GM18907 (cell line): ENCODE measurements at regions not wholly inside any gene's neighbourhood (a gene's known extent, or its start where the extent isn't known, plus 50 kb on each side); places are given as distances from the start of the nearest gene placed in this dataset.

Experiments used
- ATAC-seq: cut with Tn5 transposase; IDR thresholded peaks from one replicate; pipeline ENCODE4 v1.9.1; 2021; ENCODE audit warnings: mild to moderate bottlenecking, moderate library complexity; ENCODE audit not compliant: unreplicated experiment

DNA sequence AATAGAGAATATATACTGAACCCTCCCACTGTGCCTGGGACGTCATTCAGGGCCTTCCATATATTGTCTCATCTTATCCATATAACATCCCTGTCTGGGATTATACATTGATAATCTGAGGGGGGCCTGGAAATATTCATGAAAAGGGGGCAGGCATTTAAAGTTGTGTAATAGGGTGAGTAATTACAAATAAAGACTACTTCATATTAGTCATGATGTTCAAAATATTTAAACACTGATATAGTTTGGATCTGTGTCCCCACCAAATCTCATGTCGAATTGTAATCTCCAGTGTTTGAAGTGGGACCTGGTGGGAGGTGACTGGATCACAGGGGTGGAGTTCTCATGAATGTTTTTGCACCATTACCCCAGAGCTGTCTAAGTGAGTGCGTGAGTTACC is 97.8 kb downstream of the AQP9 start:
- ATAC-seq: no peak

DNA sequence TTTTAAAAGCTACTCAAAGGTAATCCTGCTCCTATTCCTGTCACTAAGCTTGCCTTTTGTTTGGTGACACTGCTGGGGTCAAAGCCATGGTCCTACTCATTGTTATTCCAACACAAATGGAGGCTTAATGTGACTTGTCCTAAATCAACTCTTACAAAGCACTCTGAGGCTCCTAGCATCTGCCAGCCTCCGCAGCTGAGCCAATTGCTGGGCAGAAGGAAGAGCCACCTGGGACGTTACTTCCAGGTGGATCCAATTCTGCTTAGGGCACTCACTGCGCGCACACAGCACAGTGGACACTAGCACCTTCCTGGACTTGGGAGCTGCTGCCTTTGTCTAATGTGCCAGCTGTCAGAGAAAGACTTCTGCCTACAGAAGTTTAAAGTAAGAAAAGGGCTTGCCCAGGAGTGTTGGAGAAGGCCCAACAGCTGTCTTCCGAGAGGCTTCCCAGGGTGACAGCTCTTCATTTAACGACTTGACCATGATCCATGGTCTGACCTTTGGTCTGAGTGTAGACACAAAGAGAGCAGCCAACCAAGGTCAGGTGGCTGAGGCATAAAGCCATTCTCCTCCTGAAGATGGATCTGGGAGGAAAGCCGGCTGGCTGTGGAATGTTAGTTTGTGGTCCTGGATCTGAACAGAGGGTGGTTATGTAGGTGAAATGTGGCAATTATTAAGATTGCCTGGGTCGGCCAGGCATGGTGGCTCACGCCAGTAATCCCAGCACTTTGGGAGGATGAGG is 102.2 kb downstream of the AQP9 start:
- ATAC-seq: no peak

GRCh38 chr15:58241872-58242271 is 103.7 kb downstream of the AQP9 start:
- ATAC-seq: no peak

- ATAC-seq: no peak
Observed at GRCh38 chr15:58243070-58243469, 104.9 kb downstream of the AQP9 start.

GRCh38 chr15:58244536-58244935 is 106.4 kb downstream of the AQP9 start:
- no peak for ATAC-seq

- ATAC-seq: no peak
Observed at GRCh38 chr15:58246041-58246440, 107.9 kb downstream of the AQP9 start.

- ATAC-seq: no peak
Observed at GRCh38 chr15:58247855-58248842, 110.0 kb downstream of the AQP9 start.

GRCh38 chr15:58249646-58250312 is 111.6 kb downstream of the AQP9 start:
- ATAC-seq: no peak

- no peak for ATAC-seq
Observed at GRCh38 chr15:58252586-58253323, 114.6 kb downstream of the AQP9 start.

DNA sequence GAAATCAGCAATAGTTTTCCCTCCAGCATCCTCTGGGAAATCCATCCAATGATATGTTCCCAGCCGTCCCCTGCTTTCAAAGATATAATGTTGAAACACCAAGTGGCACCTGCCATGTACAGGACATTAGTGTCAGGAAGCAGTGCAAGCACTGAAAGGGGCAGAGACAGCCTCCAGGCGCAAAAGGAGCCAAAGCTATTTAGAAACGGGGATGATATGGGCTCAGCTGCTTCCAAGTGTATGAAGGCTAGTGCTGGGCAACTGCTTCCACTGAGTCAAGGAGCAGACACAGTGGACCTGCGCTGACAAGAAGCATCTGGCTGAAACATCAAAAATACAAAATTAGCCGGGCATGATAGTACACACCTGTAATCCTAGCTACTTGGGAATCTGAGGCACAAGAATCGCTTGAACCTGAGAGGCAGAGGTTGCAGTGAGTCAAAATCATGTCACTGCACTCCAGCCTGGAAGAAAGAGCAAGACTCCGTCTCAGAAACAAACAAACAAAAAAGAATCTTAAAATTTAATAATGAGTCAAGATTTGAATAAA is 119.7 kb downstream of the AQP9 start:
- ATAC-seq: no peak

- ATAC-seq: no peak
Observed at GRCh38 chr15:58258501-58259292, 120.5 kb downstream of the AQP9 start.

GRCh38 chr15:58260205-58260724 is 122.1 kb downstream of the AQP9 start:
- ATAC-seq: no peak

- no peak for ATAC-seq
Observed at GRCh38 chr15:58260725-58261267, 122.6 kb downstream of the AQP9 start.

DNA sequence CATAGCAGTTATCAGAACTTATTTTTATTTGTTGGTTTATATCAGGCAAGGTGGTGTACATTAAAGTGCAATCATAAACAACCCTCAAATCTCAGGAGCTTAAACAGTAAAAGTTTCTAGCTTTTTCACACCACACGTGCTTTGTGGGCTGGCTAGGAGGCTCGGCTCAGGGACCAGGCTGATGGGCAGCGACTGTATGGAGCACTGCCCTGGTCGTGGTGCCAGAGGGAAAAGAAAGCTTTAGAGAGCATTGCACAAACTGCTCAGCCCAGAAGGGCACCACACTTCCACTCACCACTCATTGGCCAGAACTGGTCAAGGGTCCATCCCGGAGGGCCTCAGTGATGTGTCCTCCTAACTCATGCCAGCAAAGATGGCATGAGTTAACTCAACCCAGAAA is 123.2 kb downstream of the AQP9 start:
- no peak for ATAC-seq

DNA sequence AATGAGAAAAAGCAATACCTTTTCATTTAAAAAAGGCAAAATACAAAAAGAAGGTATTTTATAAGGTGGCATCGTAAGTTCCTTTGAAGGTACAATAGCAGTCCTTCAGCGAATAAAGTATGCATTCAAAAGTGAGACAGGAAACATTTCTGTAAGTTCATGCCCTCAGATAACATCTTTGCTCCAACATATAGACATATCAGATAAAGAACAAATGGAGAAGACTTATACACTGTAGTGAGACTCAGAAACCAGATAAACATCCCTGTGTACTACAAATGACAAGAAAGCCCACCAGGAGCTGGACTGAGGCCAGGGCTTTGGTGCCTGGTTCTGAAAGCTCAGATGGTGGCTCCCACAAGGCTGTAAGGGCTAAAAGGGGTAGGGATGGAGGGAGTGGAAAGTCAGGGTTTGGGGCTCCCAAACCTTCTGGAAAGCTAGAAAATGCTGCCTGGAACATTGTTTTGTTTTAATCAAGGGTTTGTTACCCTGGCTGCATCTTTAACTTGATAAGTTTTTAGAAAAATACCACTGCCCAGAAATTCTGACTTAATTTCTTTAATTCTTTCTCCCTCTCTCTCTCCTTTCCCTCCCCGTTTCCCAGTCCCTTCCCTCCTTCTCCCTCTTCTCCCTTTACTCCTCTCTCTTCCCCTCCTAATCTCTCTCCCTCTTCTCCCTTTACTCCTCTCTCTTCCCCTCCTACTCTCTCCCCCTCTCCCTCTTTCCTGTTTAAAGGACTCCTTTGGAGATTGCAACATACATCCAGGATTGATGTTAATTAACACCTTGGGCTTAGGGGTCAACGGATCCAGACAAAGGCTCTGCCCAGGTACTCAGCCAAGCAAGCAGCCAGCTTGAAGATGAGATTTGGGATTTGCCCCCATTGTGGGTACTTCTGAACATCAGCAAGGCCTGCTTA is 126.1 kb downstream of the AQP9 start:
- ATAC-seq: no peak

DNA sequence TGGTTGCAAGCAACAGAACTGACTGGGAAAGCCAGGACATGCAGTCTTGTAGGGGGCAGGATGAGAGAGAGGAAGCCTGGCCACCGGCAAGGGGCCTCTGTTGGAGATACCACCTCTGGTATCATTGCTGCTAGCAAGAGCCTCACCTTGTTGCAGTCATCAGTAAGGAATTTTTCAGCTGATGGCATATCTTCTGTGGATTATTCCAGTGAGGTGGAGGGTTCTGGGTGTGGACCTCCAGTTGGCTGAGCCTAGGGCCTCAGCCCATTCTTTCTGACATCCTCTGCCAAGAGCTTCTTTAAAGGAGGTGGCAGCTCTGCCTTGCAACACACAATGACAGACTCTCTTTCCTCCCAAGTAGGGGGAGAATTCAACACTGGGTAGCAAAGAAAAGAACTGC is 128.9 kb downstream of the AQP9 start:
- ATAC-seq: no peak

DNA sequence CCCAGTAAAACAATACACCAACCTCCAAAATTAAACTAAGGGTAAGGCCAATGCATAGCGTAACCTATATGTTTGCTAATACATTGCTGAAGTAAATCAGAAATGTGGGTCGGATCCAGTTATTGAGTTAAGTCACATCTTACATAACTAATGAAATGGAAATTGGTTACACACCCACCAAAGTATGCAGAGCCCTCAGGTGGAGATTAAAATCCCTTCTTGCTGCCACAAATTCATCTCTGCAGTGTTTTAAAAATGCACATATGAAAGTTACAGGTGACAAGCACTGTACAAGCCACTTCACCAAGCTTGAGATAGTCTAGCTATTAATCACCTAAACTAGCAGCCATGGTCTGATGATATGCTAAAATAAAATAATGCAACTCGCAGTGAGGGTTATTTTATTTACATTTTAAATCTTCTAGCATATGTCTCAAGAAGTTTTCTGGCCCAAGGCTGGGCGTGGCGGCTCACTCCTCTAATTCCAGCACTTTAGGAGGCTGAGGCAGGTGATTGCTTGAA is 130.6 kb downstream of the AQP9 start:
- ATAC-seq: no peak
